Erythroblast (primary cell): ENCODE measurements at regions not wholly inside any gene's neighbourhood (a gene's known extent, or its start where the extent isn't known, plus 50 kb on each side); places are given as distances from the start of the nearest gene placed in this dataset.

Experiments
- GATA1 ChIP-seq: IDR thresholded peaks from 2 replicates; pipeline ENCODE4 v1.6.1; 2011; ENCODE audit warnings: low read depth, mild to moderate bottlenecking, control low read depth, low read length, moderate library complexity
- POLR2A ChIP-seq: IDR thresholded peaks from 2 replicates; pipeline ENCODE4 v1.6.1; 2011; ENCODE audit warnings: mild to moderate bottlenecking, low read length

DNA sequence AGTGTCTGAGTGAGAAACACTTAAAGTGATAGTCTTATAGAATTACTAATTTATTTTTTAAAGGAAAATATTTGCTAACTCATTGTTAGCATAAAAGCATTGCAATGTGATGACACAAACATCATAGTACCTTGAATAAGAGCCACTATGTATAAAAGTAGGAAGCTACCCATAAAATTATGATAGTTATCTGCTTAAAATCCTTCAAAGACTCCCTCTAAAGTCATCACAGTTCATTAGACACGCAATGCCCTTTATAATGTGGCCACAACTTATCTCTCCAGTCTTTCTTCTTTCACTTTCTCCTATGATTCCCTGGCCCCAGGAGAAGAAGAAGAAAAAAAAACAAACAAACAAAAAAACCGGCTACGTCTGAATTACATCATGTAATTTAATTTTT, 1144.0 kb upstream of the NUDT12 start:
- no peak for TF ChIP-seq POLR2A
- no peak for TF ChIP-seq GATA1
